ENCODE measurements at regions not wholly inside any gene's neighbourhood (a gene's known extent, or its start where the extent isn't known, plus 50 kb on each side); places are given as distances from the start of the nearest gene placed in this dataset.

- no peaks in the 10 kb centered on the region for H4K20me1 ChIP-seq (replicated peaks in 1 of 2; ENCODE audit: control insufficient read depth in 1 of 2, insufficient read depth in 2 of 2, low read length in 2 of 2)
- no peak overlapping the region for H2AFZ ChIP-seq (ENCODE audit: low read length)
- no peak overlapping the region for H3K4me3 ChIP-seq (ENCODE audit: extremely low read depth in 1 of 4, insufficient read depth in 2 of 4, low read depth in 3 of 4, low read length in 4 of 4)
- H2BK12ac ChIP-seq (ENCODE audit: low read depth, low read length), result no peak overlapping the region
- H3K79me2 ChIP-seq (ENCODE audit: control insufficient read depth in 1 of 2, insufficient read depth in 2 of 2, low read length in 2 of 2), result no peaks in the 10 kb centered on the region
- 92% methylated on average over 5 of the region's 5 CpGs; no CpG with 5 or more reads in 1 of the 2 experiments for WGBS, 2 experiments (ENCODE audit: extremely low coverage in 1 of 2, insufficient coverage in 1 of 2, insufficient read length in 1 of 2, insufficient replicate concordance in 2 of 2, low coverage in 1 of 2, low lambda C conversion rate in 2 of 2, missing lambda C conversion rate in 1 of 2)
- TF ChIP-seq CEBPB (IDR thresholded peaks at IDR 0.05; ENCODE audit: low read depth, low read length) (no peak), TAF1 (IDR thresholded peaks at IDR 0.05; ENCODE audit: low read depth, low read length) (no peak), SP4 (IDR thresholded peaks at IDR 0.05; ENCODE audit: low read length) (no peak), RXRA (IDR thresholded peaks at IDR 0.05; ENCODE audit: insufficient read depth, low read depth, low read length) (no peak), TEAD4 (IDR thresholded peaks at IDR 0.05; ENCODE audit: low read depth, low read length) (no peak), RNF2 (IDR thresholded peaks at IDR 0.05; ENCODE audit: borderline replicate concordance, low read depth, low read length, missing control alignments, poor library complexity, severe bottlenecking) (no peak), TBP (IDR thresholded peaks at IDR 0.05; ENCODE audit: low read depth, low read length) (no peak), TAF7 (optimal IDR thresholded peaks at IDR 0.05; ENCODE audit: borderline replicate concordance, low read depth, low read length) (no peak), KDM5A (IDR thresholded peaks at IDR 0.05; ENCODE audit: low read length) (no peak), EZH2 (IDR thresholded peaks at IDR 0.05; ENCODE audit: low read depth, low read length, severe bottlenecking) (no peak), NANOG (IDR thresholded peaks at IDR 0.05; ENCODE audit: insufficient read depth, low read depth, low read length, poor library complexity, severe bottlenecking) (no peak)
- H2AK5ac ChIP-seq (ENCODE audit: low read depth, low read length), result no peak overlapping the region
- H3K4me2 ChIP-seq (ENCODE audit: insufficient read depth in 1 of 2, low read depth in 2 of 2, low read length in 2 of 2), result no peak overlapping the region
- no peak for FAIRE-seq
- H3K14ac ChIP-seq (ENCODE audit: insufficient read length), result no peak overlapping the region
- no peak overlapping the region for H3K56ac ChIP-seq (replicated peaks; ENCODE audit: insufficient read length, low read depth, low read length)
- no peaks in the 10 kb centered on the region for H3K27me3 ChIP-seq (replicated peaks in 1 of 4; ENCODE audit: control insufficient read depth in 3 of 4, extremely low read depth in 1 of 4, insufficient read depth in 3 of 4, low read length in 3 of 4)
- no peak overlapping the region for H2BK15ac ChIP-seq (ENCODE audit: low read length)
- ChIA-PET CTCF (ENCODE audit: partially characterized antibody) (interaction anchor here (1.1 to 1.2 kb wide), 2 partner anchors 24 to 118 kb away, joined by 3 read pairs; no protein-coding TSS in a partner anchor), POLR2A (ENCODE audit: partially characterized antibody) (no interaction called here)
- no peak overlapping the region for H2BK20ac ChIP-seq (ENCODE audit: low read length)
- no peak overlapping the region for H3K9ac ChIP-seq (replicated peaks in 1 of 4; ENCODE audit: extremely low read depth in 1 of 4, low read depth in 3 of 4, low read length in 3 of 4)
- H3K27ac ChIP-seq (ENCODE audit: low read depth, low read length), result no peak overlapping the region
- no peak overlapping the region for H3K4ac ChIP-seq (replicated peaks; ENCODE audit: insufficient read length, low read depth, low read length)
- no peak overlapping the region for H3K23ac ChIP-seq (ENCODE audit: insufficient read length)
- H3K18ac ChIP-seq (ENCODE audit: extremely low read depth, low read length), result no peak overlapping the region
- no peak overlapping the region for H2BK120ac ChIP-seq (replicated peaks; ENCODE audit: low read depth, low read length)
- H3K9me3 ChIP-seq (ENCODE audit: insufficient read depth in 2 of 2, low read depth in 1 of 2, low read length in 1 of 2), result no peaks in the 10 kb centered on the region
- H4K5ac ChIP-seq (ENCODE audit: insufficient read length, low read depth, low read length), result no peak overlapping the region
- no peaks in the 10 kb centered on the region for H3K36me3 ChIP-seq (ENCODE audit: control insufficient read depth in 2 of 4, insufficient read depth in 4 of 4, low read length in 3 of 4)
- H3K79me1 ChIP-seq (ENCODE audit: low read depth, low read length), result no peaks in the 10 kb centered on the region
- no peak overlapping the region for H4K8ac ChIP-seq (ENCODE audit: extremely low read depth, insufficient read depth, low read length)
- DNase-seq (ENCODE audit: low read depth in 1 of 2, low spot score in 2 of 2), result no peak
- peaks cover 3% of the 10 kb centered on the region; the same call in 1 of the 2 replicates for H3K23me2 ChIP-seq (ENCODE audit: low read depth, low read length)
- peaks cover 3 to 7% (median 5%) of the 10 kb centered on the region in 4 experiments; a peak in 5 of 7 replicates for H3K4me1 ChIP-seq (replicated peaks in 1 of 4; ENCODE audit: control insufficient read depth in 3 of 4, insufficient read depth in 4 of 4, low read length in 3 of 4)
- H4K91ac ChIP-seq (replicated peaks; ENCODE audit: insufficient read length, low read length), result no peak overlapping the region
- no peak overlapping the region for H2BK5ac ChIP-seq (ENCODE audit: low read depth, low read length)
Measured at GRCh38 chr11:112403432-112403831, 142.8 kb upstream of the PLET1 start.

All from H1 (cell line).